ENCODE measurements at regions not wholly inside any gene's neighbourhood (a gene's known extent, or its start where the extent isn't known, plus 50 kb on each side); places are given as distances from the start of the nearest gene placed in this dataset.
A peak's percentile ranks its signal among the peaks of the same experiment; 100 is the strongest.

- no peak for DNase-seq
These were observed 732.8 kb upstream of the CITED2 start for GRCh38 chr6:140107216-140107615.

GRCh38 chr6:140105857-140106256 is 731.4 kb upstream of the CITED2 start:
- DNase-seq = no peak

- no peak for DNase-seq
These were observed 730.8 kb upstream of the CITED2 start for GRCh38 chr6:140105241-140105640.

DNA sequence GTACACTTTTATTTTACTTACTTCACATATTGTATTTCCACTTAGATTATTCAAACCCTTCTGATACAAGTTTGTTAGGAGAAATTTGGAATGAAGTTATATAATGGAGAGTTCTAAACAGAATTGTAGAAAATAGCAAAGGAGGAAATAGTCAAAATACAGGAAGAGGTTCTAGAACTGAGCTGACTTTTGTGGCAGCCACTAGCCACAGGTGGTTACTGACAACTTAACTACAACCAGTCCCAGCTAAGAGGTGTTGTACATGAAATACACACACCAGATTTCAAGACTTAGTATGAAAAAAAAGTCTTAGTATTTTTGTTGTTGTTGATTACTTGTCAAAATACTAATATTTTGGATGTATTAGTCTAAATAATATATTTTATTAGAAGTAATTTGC is 727.4 kb upstream of the CITED2 start:
- no peak for DNase-seq

DNA sequence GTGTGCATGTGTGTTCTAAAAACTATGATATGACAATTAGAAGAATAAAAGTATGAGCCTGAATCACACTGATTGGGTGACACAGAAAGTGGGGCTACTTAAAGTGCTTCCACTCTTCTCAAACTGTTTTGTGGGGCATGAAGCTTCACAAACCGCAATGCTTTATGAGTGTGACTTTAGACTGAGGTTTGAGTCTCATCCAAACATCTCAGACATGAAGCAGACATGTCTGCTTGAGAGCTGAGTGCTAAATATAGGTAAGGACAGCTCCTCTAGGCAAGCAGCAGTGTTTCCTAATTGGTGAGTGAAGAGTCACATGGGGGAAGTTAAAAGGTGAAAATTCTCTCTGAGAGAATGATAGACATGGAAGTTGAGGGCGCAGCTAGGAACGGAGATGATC is 726.9 kb upstream of the CITED2 start:
- no peak for DNase-seq

DNA sequence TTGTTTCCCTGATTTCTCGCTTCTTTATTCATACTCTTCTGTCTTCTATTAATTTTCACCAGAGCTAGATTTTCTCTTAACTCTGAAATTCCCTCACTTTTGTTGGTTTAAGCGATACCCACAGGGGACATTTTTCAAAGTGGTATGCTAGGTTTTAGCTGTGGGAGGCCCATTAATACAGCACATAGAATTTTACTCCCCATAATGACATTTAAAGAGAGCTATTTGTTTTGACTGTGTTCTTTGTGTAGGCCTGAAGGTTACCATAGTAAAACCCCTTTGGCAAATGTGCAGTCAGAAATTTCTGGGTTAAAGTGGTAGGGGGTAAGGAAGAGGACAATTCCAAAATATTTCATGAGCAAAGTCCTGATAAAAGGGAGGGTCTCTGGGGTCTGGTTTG is 721.1 kb upstream of the CITED2 start:
- DNase-seq = no peak

- no peak for DNase-seq
These were observed 717.4 kb upstream of the CITED2 start for GRCh38 chr6:140091895-140092294.

- no peak for DNase-seq
These were observed 716.4 kb upstream of the CITED2 start for GRCh38 chr6:140090871-140091270.

- no peak for DNase-seq
These were observed 708.9 kb upstream of the CITED2 start for GRCh38 chr6:140083375-140083774.

- DNase-seq = no peak
These were observed 708.4 kb upstream of the CITED2 start for GRCh38 chr6:140082867-140083297.

- DNase-seq = no peak
These were observed 704.9 kb upstream of the CITED2 start for GRCh38 chr6:140079328-140079727.

DNA sequence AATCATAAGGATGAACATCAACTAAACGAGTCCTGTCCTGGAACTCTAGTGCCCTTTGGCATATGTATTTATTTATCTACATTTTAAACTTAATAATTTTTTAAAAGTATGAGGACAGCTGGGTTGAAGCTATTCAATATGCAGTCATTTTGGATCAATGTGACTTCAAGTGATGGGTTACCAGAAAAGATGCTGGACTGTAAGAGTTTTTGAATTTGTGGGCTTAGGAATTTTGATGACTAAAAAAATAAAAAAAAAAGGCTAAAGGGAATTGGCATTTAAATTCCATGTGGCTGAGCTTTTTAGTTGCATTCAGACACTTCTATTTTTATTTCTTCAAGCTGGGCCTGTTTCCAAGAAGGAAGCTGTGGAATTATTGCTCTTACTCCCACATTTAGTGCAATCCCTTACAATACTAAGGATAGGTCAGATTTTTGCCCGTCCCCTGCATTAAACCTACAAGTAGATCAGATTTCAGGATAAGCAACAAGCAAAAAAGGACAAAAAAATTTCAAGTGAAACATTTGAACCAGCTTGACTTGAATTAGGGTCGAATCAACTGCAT is 704.2 kb upstream of the CITED2 start:
- no peak for DNase-seq

- no peak for DNase-seq
These were observed 703.5 kb upstream of the CITED2 start for GRCh38 chr6:140077827-140078560.

DNA sequence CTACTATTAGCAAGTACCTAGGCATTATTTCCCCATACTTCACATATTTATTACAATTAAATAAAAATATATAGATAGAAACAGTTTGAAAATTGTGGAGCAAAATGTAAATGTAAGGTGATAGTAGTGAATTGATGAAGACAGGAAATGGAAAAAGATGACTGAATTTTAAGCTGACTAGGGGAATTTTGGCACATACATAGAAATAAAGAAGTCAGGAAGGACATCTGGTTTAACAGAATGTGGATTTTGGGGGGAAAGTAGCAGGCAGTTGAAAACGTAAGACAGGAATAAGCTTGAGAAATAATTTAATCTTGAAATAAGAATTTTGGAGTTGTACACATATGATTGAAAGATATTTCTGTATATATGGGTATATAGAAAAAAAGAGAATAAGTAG is 701.7 kb upstream of the CITED2 start:
- DNase-seq = no peak

DNA sequence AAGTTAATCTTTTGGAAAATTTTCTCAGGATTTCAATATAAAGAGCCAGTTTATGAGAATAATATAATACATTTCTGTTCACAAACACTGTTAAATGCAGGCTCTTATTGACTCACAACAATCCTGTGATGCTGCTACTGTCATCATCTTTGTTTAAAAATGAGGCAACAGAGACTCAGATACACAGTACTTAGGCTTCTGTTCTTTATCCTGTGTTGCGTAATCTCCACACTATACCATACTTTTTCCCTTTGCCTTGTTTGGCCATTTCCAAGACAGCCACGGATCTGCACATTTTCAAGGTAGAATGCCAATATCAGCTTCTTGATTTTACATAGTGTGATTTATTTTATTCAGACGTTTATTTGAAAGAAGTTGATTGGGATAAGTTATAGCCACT is 699.0 kb upstream of the CITED2 start:
- DNase-seq = no peak

- DNase-seq = no peak
These were observed 697.2 kb upstream of the CITED2 start for GRCh38 chr6:140071601-140072062.

DNA sequence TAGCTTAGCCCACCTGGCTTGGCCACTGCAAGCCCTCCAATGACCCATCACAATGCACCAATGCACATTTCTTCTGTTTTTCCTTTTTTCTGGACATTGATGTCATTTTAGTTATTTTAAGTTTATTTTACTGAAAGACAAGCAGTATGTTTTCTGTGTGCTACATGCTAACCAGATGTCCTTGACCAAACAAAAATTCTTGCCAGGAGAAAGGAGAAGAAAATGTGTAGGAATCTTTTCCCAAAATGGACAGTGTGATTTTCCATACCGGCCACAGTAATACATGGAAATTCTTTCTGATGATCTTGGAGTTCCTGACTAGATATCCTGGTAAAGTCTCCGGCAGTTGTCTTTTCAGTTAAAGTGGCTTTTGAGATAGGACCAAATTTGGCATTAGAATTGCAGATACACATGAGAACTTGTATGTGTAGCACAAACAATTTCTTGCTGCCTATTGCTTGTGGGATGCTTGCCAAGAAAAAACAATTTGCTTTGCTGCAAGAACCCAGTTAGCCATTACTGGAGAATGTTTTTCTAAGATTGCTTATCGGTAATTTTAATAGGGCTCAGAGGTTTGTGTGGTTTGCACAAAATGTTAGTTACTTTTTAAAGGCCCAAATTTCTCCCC is 696.5 kb upstream of the CITED2 start:
- DNase-seq = no peak

GRCh38 chr6:140069576-140069975 is 695.1 kb upstream of the CITED2 start:
- no peak for DNase-seq

GRCh38 chr6:140068801-140069200 is 694.4 kb upstream of the CITED2 start:
- no peak for DNase-seq

GRCh38 chr6:140064366-140064765 is 689.9 kb upstream of the CITED2 start:
- no peak for DNase-seq

- no peak for DNase-seq
These were observed 688.6 kb upstream of the CITED2 start for GRCh38 chr6:140063021-140063399.

DNA sequence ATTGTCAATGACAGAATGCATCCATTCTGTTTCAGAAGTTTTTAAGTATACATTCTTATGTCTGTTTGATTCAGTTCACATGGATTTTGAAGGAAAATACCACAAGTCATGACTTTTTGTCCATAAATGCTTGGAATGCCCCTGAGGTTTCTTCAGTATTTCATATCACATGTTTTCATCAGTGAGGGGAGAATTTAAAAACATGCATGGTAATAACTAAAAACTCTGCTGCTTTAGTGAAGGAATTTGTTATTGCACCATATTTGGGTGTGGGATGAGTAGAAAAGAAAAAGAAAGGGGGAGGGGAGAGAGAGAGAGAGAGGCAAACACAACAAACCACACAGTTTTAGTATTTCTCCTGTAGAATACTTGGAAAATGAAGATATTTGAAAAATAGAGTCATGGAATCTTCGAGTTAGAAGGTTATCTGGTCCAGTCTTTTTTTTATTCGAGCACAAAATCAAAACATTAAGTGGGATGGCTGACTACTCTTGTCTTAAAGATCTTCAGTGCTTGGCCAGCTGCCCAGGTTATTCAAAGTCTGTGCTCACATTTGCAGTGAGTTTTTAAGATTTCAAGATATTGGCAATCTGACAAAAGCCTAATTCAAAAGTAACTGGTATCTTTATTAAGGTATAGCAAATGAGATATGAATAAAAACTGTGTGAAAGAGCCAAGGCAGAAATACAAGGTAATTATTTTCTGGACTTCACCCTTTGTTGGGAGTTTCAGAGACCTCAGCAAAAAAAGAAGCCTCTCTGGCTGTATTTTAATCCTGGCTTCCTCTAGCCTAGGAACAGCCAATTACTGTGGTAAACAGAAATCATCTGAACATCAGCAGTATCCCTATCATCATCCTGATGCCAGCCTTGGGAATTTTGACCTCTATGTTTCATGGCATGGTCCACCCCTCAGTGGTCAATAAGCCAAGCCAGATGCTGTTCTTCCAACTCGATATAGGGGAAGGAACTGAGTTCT is 687.9 kb upstream of the CITED2 start:
- DNase-seq = peak; percentile 38
